Trophoblast cell (in vitro differentiated cells and primary cell): ENCODE measurements at regions not wholly inside any gene's neighbourhood (a gene's known extent, or its start where the extent isn't known, plus 50 kb on each side); places are given as distances from the start of the nearest gene placed in this dataset.

Experiments
- DNase-seq, 2 donors: peaks; one replicate each; pipeline ENCODE4 v3.0.0-alpha.2; 2016
- H2AFZ ChIP-seq: 2 replicates; pipeline ENCODE4 v1.6.1; 2013; ENCODE audit warnings: low read length, moderate library complexity, mild to moderate bottlenecking; ENCODE audit not compliant: insufficient read depth, poor library complexity
- H2AK5ac ChIP-seq: 2 replicates; pipeline ENCODE4 v1.6.1; 2013; ENCODE audit warnings: mild to moderate bottlenecking, low read length
- H2BK120ac ChIP-seq: 2 replicates; pipeline ENCODE4 v1.6.1; 2013; ENCODE audit warnings: low read length, mild to moderate bottlenecking, moderate library complexity; ENCODE audit not compliant: insufficient read depth, poor library complexity
- H2BK12ac ChIP-seq: 2 replicates; pipeline ENCODE4 v1.6.1; 2013; ENCODE audit warnings: mild to moderate bottlenecking, low read length, moderate library complexity
- H2BK5ac ChIP-seq: 2 replicates; pipeline ENCODE4 v1.6.1; 2013; ENCODE audit warnings: low read length, low read depth, moderate library complexity, mild to moderate bottlenecking; ENCODE audit not compliant: poor library complexity
- H3K14ac ChIP-seq: 2 replicates; pipeline ENCODE4 v1.6.1; 2013; ENCODE audit warnings: mild to moderate bottlenecking, low read length
- H3K18ac ChIP-seq: 2 replicates; pipeline ENCODE4 v1.6.1; 2013; ENCODE audit warnings: mild to moderate bottlenecking, low read length
- H3K23ac ChIP-seq: 2 replicates; pipeline ENCODE4 v1.6.1; 2013; ENCODE audit warnings: low read length
- H3K27ac ChIP-seq: 2 replicates; pipeline ENCODE4 v1.5.1; 2013; ENCODE audit warnings: low read depth, mild to moderate bottlenecking, inconsistent platforms, low read length, moderate library complexity
- H3K27me3 ChIP-seq: 2 replicates; pipeline ENCODE4 v1.6.1; 2013; ENCODE audit warnings: inconsistent platforms, mild to moderate bottlenecking, low read length, moderate library complexity; ENCODE audit not compliant: insufficient read depth
- H3K36me3 ChIP-seq, 2 experiments: 1 replicate in 1 of 2; 2 replicates in 1 of 2; pipeline ENCODE4 v1.6.1; 2013; ENCODE audit warnings: low read length in 2 of 2, mild to moderate bottlenecking in 2 of 2, moderate library complexity in 1 of 2; ENCODE audit not compliant: insufficient read depth in 2 of 2, control insufficient read depth in 1 of 2
- H3K4ac ChIP-seq: 2 replicates; pipeline ENCODE4 v1.6.1; 2013; ENCODE audit warnings: low read depth, mild to moderate bottlenecking, low read length, moderate library complexity
- H3K4me1 ChIP-seq, 2 experiments: 1 replicate in 1 of 2; 2 replicates in 1 of 2; pipeline ENCODE4 v1.6.1; 2013; ENCODE audit warnings: low read length in 2 of 2, mild to moderate bottlenecking in 2 of 2, moderate library complexity in 1 of 2; ENCODE audit not compliant: insufficient read depth in 2 of 2, control insufficient read depth in 1 of 2
- H3K4me2 ChIP-seq: 2 replicates; pipeline ENCODE4 v1.6.1; 2013; ENCODE audit warnings: inconsistent platforms, mild to moderate bottlenecking, low read length, moderate library complexity
- H3K4me3 ChIP-seq: 2 replicates; pipeline ENCODE4 v1.5.1; 2013; ENCODE audit warnings: mild to moderate bottlenecking, low read depth, low read length, inconsistent platforms
- H3K79me1 ChIP-seq: one replicate; pipeline ENCODE4 v1.6.1; 2013; ENCODE audit warnings: low read length
- H3K79me2 ChIP-seq: 2 replicates; pipeline ENCODE4 v1.6.1; 2013; ENCODE audit warnings: low read length, mild to moderate bottlenecking; ENCODE audit not compliant: control insufficient read depth, insufficient read depth, poor library complexity
- H3K9ac ChIP-seq: 2 replicates; pipeline ENCODE4 v1.6.1; 2013; ENCODE audit warnings: mild to moderate bottlenecking, low read length
- H3K9me3 ChIP-seq: 2 replicates; pipeline ENCODE4 v1.6.1; 2013; ENCODE audit warnings: low read depth, mild to moderate bottlenecking, control low read depth, inconsistent platforms, low read length; ENCODE audit not compliant: insufficient read depth
- H4K12ac ChIP-seq: 2 replicates; pipeline ENCODE4 v1.6.1; 2013; ENCODE audit warnings: low read depth, mild to moderate bottlenecking, low read length, moderate library complexity
- H4K8ac ChIP-seq: 2 replicates; pipeline ENCODE4 v1.6.1; 2013; ENCODE audit warnings: low read depth, mild to moderate bottlenecking, low read length, moderate library complexity
- H4K91ac ChIP-seq: one replicate; pipeline ENCODE4 v1.6.1; 2013; ENCODE audit warnings: low read depth, mild to moderate bottlenecking, low read length, moderate library complexity
- WGBS: extraction: QIAGEN DNeasy Blood & Tissue Kit; methylation state at CpG from one replicate; pipeline ENCODE4 v1.1.7; 2013; ENCODE audit warnings: missing lambda C conversion rate; ENCODE audit not compliant: insufficient read length, insufficient coverage; ENCODE audit errors: extremely low coverage; 5-methylcytosine and 5-hydroxymethylcytosine counted together

DNA sequence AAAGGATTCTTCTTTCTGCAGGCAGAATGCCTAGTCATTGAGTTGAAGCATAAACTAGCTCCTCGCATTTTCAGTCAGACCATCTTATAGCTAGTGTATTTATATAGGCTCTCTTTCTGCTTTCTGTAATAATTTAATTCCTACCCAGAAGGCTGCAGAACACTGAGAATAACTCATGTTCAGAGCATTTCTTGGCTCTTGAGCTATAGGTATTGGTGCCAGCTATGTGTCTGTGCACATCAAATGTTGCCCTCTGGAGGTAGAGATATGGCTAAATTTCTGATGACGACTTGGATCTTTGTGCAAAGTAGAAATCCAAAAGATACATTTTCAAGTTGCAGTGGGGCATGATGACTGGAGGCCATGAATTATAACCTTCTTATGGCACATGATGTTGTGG is 336.2 kb upstream of the TPM1 start:
- Histone ChIP-seq H2AK5ac (no peak overlapping the region), H3K4me3 (no peak overlapping the region), H3K27me3 (no peaks in the 10 kb centered on the region), H3K27ac (no peak overlapping the region), H3K9me3 (peaks cover 2% of the 10 kb centered on the region), H3K79me1 (no peaks in the 10 kb centered on the region), H3K23ac (no peak overlapping the region), H3K4me2 (no peak overlapping the region), H3K9ac (no peak overlapping the region), H3K4ac (no peak overlapping the region), H2BK120ac (no peak overlapping the region), H4K8ac (no peak overlapping the region), H3K4me1 (peaks cover 0 to 2% of the 10 kb centered on the region in 2 experiments), H2BK12ac (no peak overlapping the region), H3K18ac (no peak overlapping the region), H3K79me2 (no peaks in the 10 kb centered on the region), H4K12ac (no peak overlapping the region), H3K14ac (no peak overlapping the region), H3K36me3 (peaks cover 22 to 29% of the 10 kb centered on the region in 2 experiments), H2AFZ (no peak overlapping the region), H4K91ac (no peak overlapping the region), H2BK5ac (no peak overlapping the region)
- DNase-seq, result no peak
- WGBS, result no CpG with 5 or more reads among the region's 2 CpGs

DNA sequence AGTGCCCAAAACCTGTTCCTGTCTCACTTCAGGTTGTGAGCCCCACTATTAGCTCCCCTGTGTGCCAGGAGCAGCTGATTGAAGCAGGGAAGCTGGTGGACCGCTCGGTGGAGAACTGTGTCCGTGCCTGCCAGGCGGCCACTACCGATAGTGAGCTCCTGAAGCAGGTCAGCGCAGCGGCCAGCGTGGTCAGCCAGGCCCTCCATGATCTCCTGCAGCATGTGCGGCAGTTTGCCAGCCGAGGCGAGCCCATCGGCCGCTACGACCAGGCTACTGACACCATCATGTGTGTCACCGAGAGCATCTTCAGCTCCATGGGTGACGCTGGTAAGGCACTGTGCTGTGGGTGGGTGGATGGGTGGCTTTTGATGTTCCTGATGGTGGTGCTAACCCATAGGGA is 334.1 kb upstream of the TPM1 start:
- Histone ChIP-seq H3K4me3 (no peak overlapping the region), H3K27me3 (no peaks in the 10 kb centered on the region), H2BK12ac (no peak overlapping the region), H3K18ac (no peak overlapping the region), H3K4me2 (no peak overlapping the region), H4K8ac (no peak overlapping the region), H3K4me1 (no peaks in the 10 kb centered on the region), H2AFZ (no peak overlapping the region), H3K9ac (no peak overlapping the region), H3K36me3 (peaks cover 15 to 23% of the 10 kb centered on the region in 2 experiments), H3K23ac (no peak overlapping the region), H3K79me2 (no peaks in the 10 kb centered on the region), H2AK5ac (no peak overlapping the region), H3K9me3 (peaks cover 2% of the 10 kb centered on the region), H3K27ac (no peak overlapping the region), H2BK120ac (no peak overlapping the region), H3K14ac (no peak overlapping the region), H3K79me1 (no peaks in the 10 kb centered on the region), H4K91ac (no peak overlapping the region), H4K12ac (no peak overlapping the region), H3K4ac (no peak overlapping the region), H2BK5ac (no peak overlapping the region)
- no peak for DNase-seq
- no CpG with 5 or more reads among the region's 16 CpGs for WGBS

- H2AK5ac ChIP-seq, result no peak overlapping the region
- no peak overlapping the region for H2AFZ ChIP-seq
- H3K4me3 ChIP-seq, result no peak overlapping the region
- H3K27me3 ChIP-seq, result no peaks in the 10 kb centered on the region
- H3K36me3 ChIP-seq, result peaks cover 13 to 20% of the 10 kb centered on the region in 2 experiments
- H3K18ac ChIP-seq, result no peak overlapping the region
- H4K12ac ChIP-seq, result no peak overlapping the region
- DNase-seq, result no peak
- H3K79me2 ChIP-seq, result no peaks in the 10 kb centered on the region
- no peak overlapping the region for H3K4me2 ChIP-seq
- no peak overlapping the region for H3K14ac ChIP-seq
- peaks cover 2% of the 10 kb centered on the region for H3K9me3 ChIP-seq
- no peaks in the 10 kb centered on the region for H3K4me1 ChIP-seq
- no peak overlapping the region for H3K27ac ChIP-seq
- no peak overlapping the region for H2BK120ac ChIP-seq
- H3K9ac ChIP-seq, result no peak overlapping the region
- no peak overlapping the region for H4K91ac ChIP-seq
- H2BK12ac ChIP-seq, result no peak overlapping the region
- H3K4ac ChIP-seq, result no peak overlapping the region
- H3K79me1 ChIP-seq, result no peaks in the 10 kb centered on the region
- WGBS, result no CpG with 5 or more reads among the region's 3 CpGs
- no peak overlapping the region for H4K8ac ChIP-seq
- no peak overlapping the region for H3K23ac ChIP-seq
- no peak overlapping the region for H2BK5ac ChIP-seq
Measured at GRCh38 chr15:62709261-62709660, 333.3 kb upstream of the TPM1 start.

- Histone ChIP-seq H3K9ac (no peak overlapping the region), H3K18ac (no peak overlapping the region), H3K14ac (no peak overlapping the region), H4K12ac (no peak overlapping the region), H2AFZ (no peak overlapping the region), H3K36me3 (peaks cover 14 to 21% of the 10 kb centered on the region in 2 experiments), H3K79me2 (no peaks in the 10 kb centered on the region), H3K79me1 (no peaks in the 10 kb centered on the region), H2BK5ac (no peak overlapping the region), H3K23ac (no peak overlapping the region), H2BK12ac (no peak overlapping the region), H3K4me3 (no peak overlapping the region), H3K27ac (no peak overlapping the region), H4K91ac (no peak overlapping the region), H3K4me1 (peaks cover 0 to under 1% of the 10 kb centered on the region in 2 experiments), H3K27me3 (no peaks in the 10 kb centered on the region), H2AK5ac (no peak overlapping the region), H2BK120ac (no peak overlapping the region), H3K4me2 (no peak overlapping the region), H3K4ac (no peak overlapping the region), H4K8ac (no peak overlapping the region), H3K9me3 (peaks cover 2% of the 10 kb centered on the region)
- no peak for DNase-seq
- no CpG with 5 or more reads among the region's 11 CpGs for WGBS
Measured at GRCh38 chr15:62711691-62712454, 330.7 kb upstream of the TPM1 start.
